Peyer's patch (tissue), 4 donors: ENCODE measurements at regions not wholly inside any gene's neighbourhood (a gene's known extent, or its start where the extent isn't known, plus 50 kb on each side); places are given as distances from the start of the nearest gene placed in this dataset.

Experiments used
- DNase-seq, 3 donors: peaks; one replicate each; pipeline ENCODE4 v3.0.0-alpha.2; 2017 to 2019
- H3K27ac ChIP-seq, 4 donors: fragments of 200-600 bp; sonication (generic); one replicate each; pipeline ENCODE4 v1.5.1; 2016 to 2019
- H3K27me3 ChIP-seq, 2 donors: fragments of 200-600 bp; sonication (generic); one replicate each; pipeline ENCODE4 v1.5.1; 2019
- H3K36me3 ChIP-seq, 3 donors: fragments of 200-600 bp; sonication (generic); one replicate each; pipeline ENCODE4 v1.5.1; 2016 to 2019
- H3K4me1 ChIP-seq, 4 donors: fragments of 200-600 bp; sonication (generic); one replicate each; pipeline ENCODE4 v1.5.1; 2016 to 2019
- H3K4me3 ChIP-seq, 4 donors: fragments of 200-600 bp; sonication (generic); 1 replicate in 3 of 4; 2 replicates in 1 of 4; pipeline ENCODE4 v1.5.1; 2016 to 2019; ENCODE audit warnings: mild to moderate bottlenecking in 1 of 4
- H3K9me3 ChIP-seq, 4 donors: fragments of 200-600 bp; sonication (generic); one replicate each; pipeline ENCODE4 v1.5.1; 2016 to 2019; ENCODE audit warnings: mild to moderate bottlenecking in 1 of 4
- CTCF ChIP-seq, 6 experiments: fragments of 450-650 bp in 4 of 6; fragments of 200-600 bp in 2 of 6; sonication (generic) in 1 of 6; IDR thresholded peaks; one replicate each; pipeline ENCODE4 v1.5.1; 2017 to 2019; ENCODE audit warnings: antibody characterized with exemption in 6 of 6, mild to moderate bottlenecking in 3 of 6, moderate library complexity in 1 of 6
- POLR2A ChIP-seq, 2 donors: fragments of 450-650 bp; IDR thresholded peaks; one replicate each; pipeline ENCODE4 v1.5.1; 2017; ENCODE audit warnings: antibody characterized with exemption in 2 of 2, mild to moderate bottlenecking in 2 of 2, moderate library complexity in 2 of 2

- no peak for TF ChIP-seq CTCF (IDR thresholded peaks at IDR 0.05)
- TF ChIP-seq POLR2A (IDR thresholded peaks at IDR 0.05), result no peak
- DNase-seq, result no peak
- no peaks in the 10 kb centered on the region for H3K27me3 ChIP-seq
- no peaks in the 10 kb centered on the region for H3K9me3 ChIP-seq
- H3K36me3 ChIP-seq, result no peaks in the 10 kb centered on the region
- no peaks in the 10 kb centered on the region for H3K4me1 ChIP-seq
- no peak overlapping the region for H3K27ac ChIP-seq
- H3K4me3 ChIP-seq, result no peak overlapping the region
These were observed 157.6 kb downstream of the FOXA2 start for GRCh38 chr20:22426772-22427171.

- H3K9me3 ChIP-seq, result no peaks in the 10 kb centered on the region
- no peak overlapping the region for H3K4me3 ChIP-seq
- no peak overlapping the region for H3K27ac ChIP-seq
- H3K36me3 ChIP-seq, result no peaks in the 10 kb centered on the region
- no peaks in the 10 kb centered on the region for H3K4me1 ChIP-seq
- DNase-seq, result no peak
- TF ChIP-seq CTCF (IDR thresholded peaks at IDR 0.05) (no peak), POLR2A (IDR thresholded peaks at IDR 0.05) (no peak)
- H3K27me3 ChIP-seq, result no peaks in the 10 kb centered on the region
These were observed 158.8 kb downstream of the FOXA2 start for GRCh38 chr20:22425344-22426295.

- no peak overlapping the region for H3K27ac ChIP-seq
These were observed 161.1 kb downstream of the FOXA2 start for GRCh38 chr20:22423190-22423832.

GRCh38 chr20:22420116-22420598 lies 164.2 kb downstream of the FOXA2 start:
- DNase-seq, result no peak
- TF ChIP-seq CTCF (IDR thresholded peaks at IDR 0.05) (no peak), POLR2A (IDR thresholded peaks at IDR 0.05) (no peak)
- no peaks in the 10 kb centered on the region for H3K27me3 ChIP-seq
- H3K9me3 ChIP-seq, result no peaks in the 10 kb centered on the region
- no peaks in the 10 kb centered on the region for H3K4me1 ChIP-seq
- no peaks in the 10 kb centered on the region for H3K36me3 ChIP-seq
- no peak overlapping the region for H3K4me3 ChIP-seq
- H3K27ac ChIP-seq, result no peak overlapping the region

More at GRCh38 chr20:22423190-22423832, 161.1 kb downstream of the FOXA2 start:
- DNase-seq, result no peak
- Histone ChIP-seq H3K9me3 (no peaks in the 10 kb centered on the region), H3K4me1 (no peaks in the 10 kb centered on the region), H3K4me3 (no peak overlapping the region), H3K27me3 (no peaks in the 10 kb centered on the region), H3K36me3 (no peaks in the 10 kb centered on the region)
- TF ChIP-seq CTCF (IDR thresholded peaks at IDR 0.05) (no peak), POLR2A (IDR thresholded peaks at IDR 0.05) (no peak)

- no peak for DNase-seq
- Histone ChIP-seq H3K4me1 (no peaks in the 10 kb centered on the region), H3K27ac (no peak overlapping the region), H3K27me3 (no peaks in the 10 kb centered on the region), H3K9me3 (no peaks in the 10 kb centered on the region), H3K4me3 (no peak overlapping the region), H3K36me3 (no peaks in the 10 kb centered on the region)
- no peak for TF ChIP-seq POLR2A (IDR thresholded peaks at IDR 0.05)
- TF ChIP-seq CTCF (IDR thresholded peaks at IDR 0.05), result no peak
These were observed 165.6 kb downstream of the FOXA2 start for GRCh38 chr20:22418738-22419137.
